ENCODE measurements at regions not wholly inside any gene's neighbourhood (a gene's known extent, or its start where the extent isn't known, plus 50 kb on each side); places are given as distances from the start of the nearest gene placed in this dataset.
"Not testable (repeated sequence)": the region's sequence is repeated elsewhere in the genome, so short reads cannot be mapped to it uniquely, and the experiment has no call there.

DNA sequence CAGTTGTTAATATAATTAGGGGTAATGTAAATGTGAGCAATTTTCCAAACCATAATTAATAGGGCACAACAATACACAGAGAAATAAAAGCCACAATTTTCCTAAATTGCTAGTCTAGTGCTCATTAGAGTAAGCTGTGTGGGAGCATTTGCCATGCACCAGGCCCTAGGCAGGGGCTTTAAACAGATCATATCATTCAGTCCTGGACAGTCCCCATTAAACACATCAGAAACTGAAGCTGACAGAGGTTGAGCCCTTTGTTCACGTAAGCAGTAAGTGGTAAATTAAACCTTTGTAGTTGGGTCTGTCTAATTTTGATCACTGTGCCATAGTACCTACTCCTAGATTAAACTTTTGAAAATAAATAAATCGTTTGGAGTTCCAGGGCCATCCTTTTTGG is 931.1 kb downstream of the C6orf118 start:
- DNase-seq (ENCODE audit: low read depth in 2 of 2): no peak

DNA sequence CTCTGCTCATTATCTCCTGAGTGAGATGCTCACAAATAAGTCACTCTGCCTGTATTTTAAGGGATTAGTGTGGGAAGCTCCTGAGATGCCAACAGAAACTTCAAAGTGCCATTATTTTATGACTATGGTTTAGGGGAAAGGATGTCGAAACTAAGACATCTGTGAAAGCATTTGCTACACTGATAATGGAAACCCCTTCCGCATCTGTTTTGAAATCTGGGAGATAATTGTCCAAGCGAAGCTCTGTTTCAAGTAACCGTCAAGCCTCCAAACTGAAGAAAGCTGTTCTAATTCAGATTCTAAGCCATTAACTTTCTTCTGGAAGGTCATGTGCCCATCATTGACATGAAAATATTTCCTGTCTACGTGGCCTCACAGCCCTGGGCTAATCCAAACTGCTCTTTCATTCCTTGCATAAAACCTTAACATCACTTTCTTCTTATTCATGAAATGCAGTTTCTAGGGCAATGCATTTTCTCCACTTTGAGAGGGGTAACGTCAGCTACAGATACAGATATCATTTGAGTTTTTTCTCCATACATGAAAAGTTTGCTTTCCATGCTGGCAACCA is 932.0 kb downstream of the C6orf118 start:
- no peak for DNase-seq (ENCODE audit: low read depth in 2 of 2)

DNA sequence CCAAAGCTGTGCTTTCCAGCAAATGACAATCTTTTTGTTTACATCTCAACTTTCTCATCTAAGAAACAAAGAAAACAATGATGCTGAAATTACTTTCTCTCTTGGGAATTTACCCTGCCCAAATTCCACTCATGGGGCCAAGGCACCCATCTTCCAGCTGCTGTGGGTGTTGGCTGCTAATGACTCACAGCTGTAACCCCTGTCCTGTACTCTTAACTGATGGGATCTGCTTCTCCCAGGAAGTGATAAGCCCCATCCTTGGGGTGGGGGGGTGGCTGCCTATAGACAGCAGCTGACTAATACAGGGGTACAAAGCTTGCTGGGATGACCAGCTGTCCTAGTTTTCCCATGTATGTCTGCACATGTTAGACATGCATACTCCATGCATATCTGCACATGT is 938.6 kb downstream of the C6orf118 start:
- DNase-seq (ENCODE audit: low read depth in 2 of 2): no peak

DNA sequence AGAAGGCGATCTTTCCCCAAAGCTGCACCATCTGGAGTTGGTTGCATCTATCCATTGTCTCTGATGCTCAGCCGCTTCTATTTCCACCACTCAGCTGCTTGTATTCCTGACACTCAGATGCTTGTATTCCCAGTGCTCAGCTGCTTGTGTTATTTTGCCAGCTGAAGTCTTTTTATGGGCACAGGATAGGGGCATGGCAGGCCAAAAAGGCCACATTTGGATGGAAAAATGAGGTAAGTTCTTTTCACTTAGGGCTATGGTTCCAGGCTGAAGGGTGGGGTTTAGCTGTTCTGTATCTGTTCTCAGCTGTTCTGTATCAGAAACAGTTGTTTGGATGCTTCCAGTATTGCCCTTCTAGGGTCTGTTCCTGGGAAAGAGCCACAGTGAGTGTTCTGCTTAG is 944.9 kb downstream of the QKI start:
- DNase-seq (ENCODE audit: low read depth in 2 of 2): no peak

DNA sequence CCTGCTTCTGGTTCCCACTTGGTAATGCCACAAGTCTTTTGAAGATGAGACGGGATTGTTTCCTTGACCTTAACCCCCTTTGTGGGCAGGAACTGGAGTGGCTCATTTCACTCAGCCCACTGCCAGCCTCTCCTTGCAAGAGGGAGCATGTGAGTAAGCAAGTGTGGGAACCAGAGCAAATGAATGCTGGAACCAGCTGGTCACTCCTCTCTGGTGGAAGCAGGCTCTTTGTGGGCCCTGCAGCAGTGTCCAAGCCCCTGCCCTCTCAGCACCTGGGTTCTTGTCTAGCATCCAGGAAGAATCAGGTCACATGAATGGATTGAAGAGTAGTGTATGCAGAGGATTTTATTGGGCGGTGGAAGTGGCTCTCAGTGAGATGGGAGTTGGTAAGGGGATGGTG is 944.5 kb downstream of the QKI start:
- no peak for DNase-seq (ENCODE audit: low read depth in 2 of 2)

DNA sequence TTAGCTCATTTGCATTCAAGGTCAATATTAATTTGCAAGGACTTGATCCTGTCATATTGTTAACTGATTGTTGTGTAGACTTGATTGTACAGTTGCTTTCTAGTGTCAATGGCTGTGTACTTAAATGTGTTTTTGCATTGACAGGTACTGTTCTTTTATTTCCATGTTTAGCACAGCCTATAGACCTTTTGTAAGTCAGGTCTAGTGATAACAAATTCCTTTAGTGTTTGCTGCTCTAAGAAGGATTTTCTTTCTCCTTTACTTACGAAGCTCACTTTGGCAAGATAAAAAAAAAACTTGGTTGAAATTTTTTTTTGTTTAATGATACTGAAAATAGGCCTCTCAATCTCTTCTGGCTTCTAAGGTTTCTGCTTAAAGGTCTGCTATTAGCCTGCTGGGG is 942.3 kb downstream of the QKI start:
- DNase-seq (ENCODE audit: low read depth in 2 of 2): no peak

DNA sequence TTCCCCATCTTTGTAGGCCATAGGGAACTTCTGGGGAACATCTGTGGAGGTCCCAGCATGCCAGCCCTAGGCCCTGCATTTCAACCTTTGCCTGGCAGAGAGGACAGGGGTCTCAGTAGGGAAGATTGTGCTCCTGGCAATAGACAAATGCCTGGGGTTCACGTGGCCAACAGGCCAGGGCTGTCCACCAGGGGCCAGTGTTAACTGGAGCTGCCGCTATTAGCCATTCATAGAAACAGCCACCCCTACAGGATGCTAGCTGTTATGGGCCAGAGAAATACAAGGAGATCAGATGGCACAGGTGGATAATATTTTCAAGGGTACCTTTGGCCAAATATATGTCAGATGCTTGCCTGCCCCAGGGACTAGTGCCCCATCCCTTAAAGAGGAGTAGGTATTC is 932.9 kb downstream of the QKI start:
- DNase-seq (ENCODE audit: low read depth in 2 of 2): no peak

DNA sequence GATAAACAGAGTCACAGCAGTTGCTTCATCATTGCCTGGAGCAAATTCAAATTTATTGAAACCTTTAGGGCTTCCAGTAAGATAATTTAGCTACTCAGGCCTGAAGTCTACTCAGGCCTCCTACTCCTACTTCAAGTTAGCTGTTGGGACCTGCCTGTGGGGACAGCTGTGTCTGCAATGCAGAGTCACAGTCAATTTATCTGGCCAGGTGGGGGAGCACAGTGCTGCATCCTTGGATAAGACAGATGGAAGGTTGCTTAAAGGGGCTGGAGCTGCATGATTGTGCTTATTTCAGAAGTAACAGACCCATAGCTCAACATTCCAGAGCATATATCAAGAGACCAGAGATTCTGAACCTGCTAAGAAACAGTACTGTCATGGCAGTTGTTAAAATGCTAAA is 932.1 kb downstream of the QKI start:
- no peak for DNase-seq (ENCODE audit: low read depth in 2 of 2)

DNA sequence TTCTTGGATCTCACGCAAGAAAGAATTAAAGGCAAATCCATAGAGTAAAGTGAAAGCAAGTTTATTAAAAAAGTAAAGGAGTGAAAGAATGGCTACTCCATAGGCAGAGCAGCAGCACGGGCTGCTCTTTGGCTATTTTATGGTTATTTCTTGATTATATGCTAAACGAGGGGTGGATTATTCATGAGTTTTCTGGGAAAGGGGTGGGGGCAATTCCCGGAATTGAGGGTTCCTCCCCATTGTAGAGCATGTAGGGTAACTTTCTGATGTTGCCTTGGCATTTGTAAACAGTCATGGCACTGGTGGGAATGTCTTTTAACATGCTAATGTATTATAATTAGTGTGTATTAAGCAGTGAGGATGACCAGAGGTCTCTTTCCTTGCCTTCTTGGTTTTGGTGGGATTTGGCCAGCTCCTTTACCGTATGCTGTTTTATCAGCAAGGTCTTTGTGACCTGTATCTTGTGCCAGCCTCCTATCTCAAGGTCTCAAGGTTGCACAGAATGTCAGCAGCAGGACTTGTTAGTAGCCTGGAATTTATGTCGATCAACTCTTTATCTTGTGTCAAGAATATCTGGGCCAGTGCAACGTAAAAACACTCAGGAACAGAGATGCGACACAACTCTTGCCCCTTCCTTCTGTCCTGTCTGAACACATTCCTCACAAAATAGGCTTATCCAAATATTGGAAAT is 931.4 kb downstream of the QKI start:
- DNase-seq (ENCODE audit: low read depth in 2 of 2): no peak

DNA sequence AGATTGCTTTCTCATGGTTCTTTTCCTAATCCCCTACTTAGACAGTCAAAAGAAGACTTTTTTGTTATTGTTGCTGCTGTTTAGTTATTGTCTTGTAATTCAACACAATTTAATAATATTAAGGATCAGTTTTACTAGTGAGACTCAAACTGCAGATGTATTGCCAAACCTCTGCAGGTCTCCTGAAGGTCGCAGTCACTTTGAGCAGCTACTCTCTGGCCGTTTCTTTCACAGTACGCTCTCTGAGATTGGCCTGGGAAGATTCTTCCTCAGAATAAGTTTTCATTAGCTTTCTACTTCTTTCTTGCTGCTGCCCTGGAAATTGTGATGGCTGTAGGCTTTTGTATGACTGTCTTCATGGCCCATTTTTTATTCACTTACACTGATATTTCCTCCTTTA is 930.8 kb downstream of the QKI start:
- DNase-seq (ENCODE audit: low read depth in 2 of 2): no peak

DNA sequence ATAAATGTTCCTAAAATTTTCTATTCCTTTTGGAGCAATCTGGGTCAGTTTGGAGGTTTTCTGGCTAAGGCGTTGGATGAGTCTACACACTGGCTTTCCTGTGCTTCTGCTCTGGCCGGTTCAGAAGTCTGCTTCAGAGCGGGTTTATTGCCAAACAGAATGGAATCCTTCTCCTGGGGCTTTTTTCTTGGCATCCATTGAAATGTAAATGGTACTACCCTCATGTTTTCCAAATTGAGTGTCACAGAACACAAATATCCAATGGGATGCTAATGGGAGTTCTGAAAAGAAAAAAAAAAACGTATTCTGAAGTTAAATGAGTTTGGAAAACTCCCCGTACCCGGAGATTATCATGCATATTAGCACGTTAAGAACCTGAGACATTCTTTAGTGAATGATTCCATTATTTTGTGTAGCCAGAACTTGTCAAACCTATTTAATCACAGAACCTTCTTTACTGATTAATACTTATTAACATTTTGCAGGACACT is 930.3 kb downstream of the QKI start:
- no peak for DNase-seq (ENCODE audit: low read depth in 2 of 2)

DNA sequence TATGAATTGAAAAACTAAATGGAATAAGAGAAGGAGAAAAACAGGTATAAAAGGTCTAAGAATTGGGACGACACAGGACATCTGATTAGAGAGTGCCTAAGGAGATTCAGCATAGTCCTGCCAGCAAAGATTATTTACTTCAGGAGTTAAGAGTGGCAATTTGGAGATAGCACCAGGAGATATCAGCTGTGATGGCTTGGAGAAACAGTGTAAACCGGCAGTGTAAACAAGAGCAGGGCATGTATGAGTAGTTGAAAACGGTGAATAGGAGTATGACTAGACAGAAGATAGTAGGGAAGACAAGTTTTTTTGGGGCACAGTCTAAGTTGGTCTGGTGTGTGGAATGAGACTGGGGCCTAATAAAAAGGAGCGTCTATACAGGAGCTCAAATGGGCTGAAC is 924.9 kb downstream of the QKI start:
- DNase-seq (ENCODE audit: low read depth in 2 of 2): not testable (repeated sequence)

DNA sequence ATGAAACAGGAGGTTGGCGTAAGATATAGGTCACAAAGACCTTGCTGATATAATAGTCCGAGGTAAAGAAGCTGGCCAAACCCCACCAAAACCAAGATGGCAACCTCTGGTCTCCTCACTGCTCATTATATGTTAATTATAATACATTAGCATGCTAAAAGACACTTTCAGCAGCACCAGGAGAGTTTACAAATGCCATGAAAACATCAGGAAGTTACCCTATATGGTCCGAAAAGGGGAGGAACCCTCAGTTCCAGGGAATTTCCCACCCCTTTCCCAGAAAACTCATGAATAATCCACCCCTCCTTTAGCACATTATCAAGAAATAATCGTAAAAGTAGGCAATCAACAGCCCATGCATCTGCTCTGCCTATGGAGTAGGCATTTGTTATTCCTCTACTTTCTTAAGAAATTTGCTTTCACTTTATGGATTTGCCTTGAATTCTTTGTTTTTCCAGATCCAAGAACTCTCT is 923.4 kb downstream of the QKI start:
- no peak for DNase-seq (ENCODE audit: low read depth in 2 of 2)

DNA sequence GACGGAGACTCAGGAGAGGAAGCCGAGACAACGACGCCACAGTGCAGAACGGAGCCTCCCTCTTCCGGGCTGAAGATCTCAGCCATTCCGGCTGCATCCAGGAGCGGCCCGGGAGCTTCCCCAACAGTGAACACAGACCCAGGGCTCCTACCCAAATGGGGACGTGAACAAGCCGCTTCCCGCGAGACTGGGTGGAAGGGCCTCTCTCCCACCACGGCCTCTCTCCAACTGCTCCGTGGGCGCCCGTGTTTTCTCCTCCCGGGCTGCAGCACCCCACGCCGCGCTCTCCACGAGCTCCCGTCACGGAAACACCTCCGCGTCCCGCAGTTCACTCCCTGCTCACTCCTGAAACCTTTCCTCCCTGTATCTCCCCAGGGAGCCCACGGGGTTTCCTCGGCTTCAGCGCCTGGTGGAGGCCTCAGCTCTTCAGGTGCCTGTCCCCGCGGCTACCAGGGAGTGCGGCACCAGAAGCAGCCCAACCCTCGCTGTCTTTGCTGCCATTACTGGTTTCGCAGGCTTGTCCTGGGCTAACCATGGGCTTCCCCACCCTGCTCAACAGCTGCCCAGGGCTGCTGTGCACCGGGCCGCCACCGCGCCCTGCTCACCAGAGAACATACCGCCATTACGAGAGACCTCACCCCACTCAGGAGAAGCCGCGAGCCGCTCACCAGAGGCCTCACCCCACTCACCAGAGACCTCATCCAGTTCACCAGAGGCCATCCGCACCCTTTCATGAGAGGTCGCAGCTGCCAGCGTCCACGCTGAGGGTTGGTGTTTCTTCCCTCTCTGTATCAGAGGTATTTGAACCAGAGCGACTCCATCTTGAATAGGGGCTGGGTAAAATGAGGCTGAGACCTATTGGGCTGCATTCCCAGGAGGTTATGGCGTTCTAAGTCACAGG is 922.8 kb downstream of the QKI start:
- DNase-seq (ENCODE audit: low read depth in 2 of 2): no peak

DNA sequence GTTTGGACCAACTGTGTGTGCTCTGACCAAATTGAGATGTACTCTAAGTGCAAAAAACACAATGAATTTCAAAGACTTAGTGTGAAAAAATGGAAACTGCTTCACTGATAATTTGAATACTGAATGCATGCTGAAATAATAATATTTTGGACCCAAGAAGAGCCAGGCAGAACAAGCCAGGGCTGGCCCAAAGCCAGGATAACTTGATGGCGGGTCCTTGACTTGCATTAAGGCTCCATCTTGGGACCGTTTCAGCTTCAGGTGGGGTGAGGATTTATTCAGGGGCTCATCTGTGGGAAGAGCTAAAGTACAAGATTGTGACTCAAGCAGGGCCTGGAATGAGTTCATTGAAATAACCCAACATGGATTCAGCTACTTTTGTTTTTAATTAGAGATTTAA is 921.9 kb downstream of the QKI start:
- DNase-seq (ENCODE audit: low read depth in 2 of 2): no peak

DNA sequence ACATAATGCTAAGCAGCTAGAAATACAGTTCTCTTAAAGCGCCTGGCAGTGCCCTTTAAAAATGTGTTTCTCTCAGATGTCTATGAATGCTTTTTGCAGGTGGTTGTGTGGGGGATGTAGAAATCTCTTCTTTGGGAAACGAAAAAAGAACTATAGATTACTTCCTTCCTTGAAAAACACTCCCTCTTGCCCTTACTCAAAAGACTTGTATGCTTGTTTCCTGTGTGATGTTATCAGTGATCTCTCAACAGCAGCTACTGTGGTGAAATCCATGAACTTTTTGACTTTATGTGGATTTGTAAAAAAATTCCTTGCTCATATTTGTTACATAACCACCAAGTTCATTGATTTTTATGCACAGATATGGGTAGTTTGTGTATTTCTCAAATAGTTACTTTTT is 916.5 kb downstream of the QKI start:
- DNase-seq (ENCODE audit: low read depth in 2 of 2): no peak

DNA sequence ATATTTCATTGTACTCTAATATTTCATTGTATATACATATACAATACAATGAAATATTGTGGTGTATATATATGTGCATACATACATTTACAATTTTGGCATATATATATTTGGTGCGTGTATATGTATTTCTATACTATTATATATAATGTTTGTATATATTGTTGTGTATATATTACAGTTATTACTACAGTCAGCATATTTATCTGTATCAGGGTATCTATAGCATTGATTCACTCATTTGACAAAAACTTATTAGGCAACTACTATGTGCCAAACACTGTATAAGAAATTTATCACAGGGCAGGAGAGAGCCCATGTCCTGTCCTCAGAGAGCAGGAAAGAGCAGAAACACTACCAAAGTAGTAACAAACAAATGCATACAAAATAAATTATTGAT is 910.6 kb downstream of the QKI start:
- no peak for DNase-seq (ENCODE audit: low read depth in 2 of 2)

DNA sequence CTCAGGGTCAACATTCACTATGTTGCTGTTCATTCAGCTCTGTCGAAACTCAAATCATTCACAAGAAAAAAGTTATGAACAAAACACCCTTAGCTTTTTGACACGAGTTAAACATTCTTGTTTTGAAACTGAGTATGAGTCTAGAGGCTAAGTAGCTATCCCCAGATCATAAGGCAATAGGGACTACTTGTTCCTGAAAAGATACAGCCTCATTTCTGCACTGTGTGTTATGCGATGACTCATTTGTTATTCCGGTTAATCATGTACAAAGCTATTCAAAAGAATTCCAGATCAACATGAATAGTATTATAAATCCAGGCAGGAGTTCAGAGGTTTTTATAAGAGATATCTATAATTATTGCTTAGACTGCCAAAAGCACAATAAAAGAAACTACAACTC is 908.0 kb downstream of the QKI start:
- no peak for DNase-seq (ENCODE audit: low read depth in 2 of 2)

DNA sequence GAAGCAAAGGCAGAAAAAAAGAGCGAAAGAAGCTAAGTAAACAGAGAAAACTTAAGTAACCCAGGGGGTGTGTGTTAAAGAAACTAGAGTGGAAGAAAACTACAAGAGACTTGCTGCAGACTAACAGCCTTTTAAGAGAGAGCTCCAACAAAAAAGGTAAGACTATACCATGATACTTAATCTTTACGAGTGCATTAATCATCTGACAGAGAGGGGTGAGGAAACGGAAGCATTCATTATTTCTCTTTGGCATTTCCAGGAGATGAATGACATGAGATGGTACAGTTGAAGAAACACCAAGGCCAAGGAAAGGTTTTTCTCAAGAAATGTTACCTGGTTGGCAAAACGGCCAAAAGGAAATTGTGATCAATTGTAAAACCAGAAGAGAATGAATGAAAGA is 906.8 kb downstream of the QKI start:
- DNase-seq (ENCODE audit: low read depth in 2 of 2): no peak

DNA sequence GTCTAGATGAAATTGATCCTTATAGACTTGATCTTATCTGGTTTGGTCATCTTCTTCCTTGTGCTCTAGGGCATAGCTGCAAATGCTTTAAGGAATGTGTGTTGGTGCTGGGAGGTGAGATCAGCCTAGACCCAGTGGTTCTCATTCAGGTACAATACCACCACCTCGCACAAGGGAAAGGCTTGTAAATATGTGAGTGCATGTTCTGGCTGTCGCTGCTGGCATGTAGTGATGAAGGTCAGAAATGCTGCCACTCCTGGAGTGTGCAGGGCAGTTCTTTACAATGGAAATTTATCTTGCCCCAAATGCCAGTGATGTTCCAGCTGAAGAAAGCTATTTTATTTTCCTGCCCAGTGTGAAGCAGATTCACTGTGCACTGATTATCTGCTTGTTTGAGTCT is 900.9 kb downstream of the QKI start:
- no peak for DNase-seq (ENCODE audit: low read depth in 2 of 2)

DNA sequence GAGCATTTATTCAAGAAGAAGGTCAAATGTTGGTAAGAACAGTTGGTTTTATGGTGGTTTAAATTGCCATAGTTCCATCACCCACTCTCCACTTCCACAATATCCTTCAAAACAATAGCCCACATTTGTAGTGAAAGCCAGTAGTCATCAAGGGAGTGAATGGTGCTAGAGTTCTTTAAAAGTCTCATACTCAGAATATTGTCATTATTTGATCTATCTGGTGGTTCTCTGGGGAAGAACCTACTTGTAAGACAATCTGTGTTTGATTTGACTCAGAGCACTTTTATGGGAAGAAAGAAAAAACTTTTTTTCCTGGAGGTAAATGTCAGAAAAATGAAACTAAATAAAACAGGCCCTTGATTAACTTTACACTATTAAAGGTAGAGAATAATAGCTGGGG is 893.8 kb downstream of the QKI start:
- no peak for DNase-seq (ENCODE audit: low read depth in 2 of 2)

DNA sequence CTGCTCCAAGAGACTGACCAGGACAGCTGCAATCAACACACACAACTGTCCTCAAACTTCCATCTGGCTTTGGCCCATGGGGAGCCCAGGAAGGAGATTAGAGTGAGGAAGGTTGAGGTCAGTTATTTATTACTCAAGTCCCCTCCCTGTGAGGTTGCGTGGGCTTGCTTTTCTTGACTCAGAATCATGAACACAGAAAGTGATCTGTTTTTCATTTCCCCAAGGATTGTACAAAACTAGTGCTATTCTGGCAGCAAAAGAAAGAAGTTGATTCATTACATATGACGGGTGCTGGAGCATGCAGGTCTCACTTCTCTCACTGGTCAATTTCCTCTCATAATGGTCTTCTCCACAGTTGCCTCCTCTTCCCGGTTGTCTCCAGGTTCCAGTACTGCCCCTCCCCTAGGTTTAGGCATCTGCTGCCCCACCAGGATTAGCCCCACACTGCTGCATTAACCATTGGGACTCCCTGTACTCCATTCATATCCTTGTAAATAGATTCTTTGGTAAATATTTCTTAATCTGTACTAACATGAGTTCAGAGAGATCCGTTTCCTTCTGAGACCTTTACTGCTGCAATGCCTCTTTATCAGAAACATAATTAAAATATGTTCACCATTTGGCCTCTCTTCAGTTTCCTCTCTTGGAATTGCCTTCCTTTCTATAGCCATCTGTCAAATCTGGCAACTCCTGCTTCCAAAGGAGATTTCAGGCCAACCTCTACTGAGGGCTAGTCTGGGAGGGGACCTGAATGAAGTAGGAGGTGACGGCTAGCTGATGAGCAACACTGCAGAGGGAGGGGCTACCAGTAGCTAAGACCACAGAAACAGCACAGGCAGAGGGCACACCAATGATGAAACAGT is 888.8 kb downstream of the QKI start:
- DNase-seq (ENCODE audit: low read depth in 2 of 2): no peak

Measured in stimulated activated CD8-positive, alpha-beta memory T cell treated with anti-CD3 and anti-CD28 coated beads, Interleukin-2, amount 100 ng/mL, for 1 hour (primary cell).